ENCODE measurements at regions not wholly inside any gene's neighbourhood (a gene's known extent, or its start where the extent isn't known, plus 50 kb on each side); places are given as distances from the start of the nearest gene placed in this dataset.

DNA sequence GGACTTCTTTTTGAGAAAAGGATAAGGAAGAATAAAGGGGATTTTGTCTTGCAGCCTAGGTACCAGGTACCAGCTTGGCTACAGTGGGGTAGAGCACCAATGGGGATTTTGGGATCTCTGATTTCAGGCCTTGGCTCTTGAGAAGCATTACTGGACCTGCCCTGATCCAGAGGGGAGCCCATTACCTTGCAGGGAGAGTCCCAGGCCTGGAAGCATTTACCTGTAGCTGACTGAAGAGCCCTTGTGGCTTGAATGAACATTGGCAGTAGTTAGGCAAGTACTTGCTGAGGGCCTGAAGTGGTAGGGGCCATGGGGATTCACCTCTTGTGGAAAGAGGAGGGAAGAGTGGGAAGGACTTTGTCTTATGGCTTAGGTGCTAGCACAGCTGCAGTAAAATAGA, 308.2 kb upstream of the FBXO33 start:
- H3K9me3 ChIP-seq (ENCODE audit: control insufficient read depth in 4 of 4, low read length in 3 of 4): no peaks in the 10 kb centered on the region
- H3K27ac ChIP-seq (ENCODE audit: low read depth in 1 of 2, low read length in 2 of 2): no peak overlapping the region
- no peak overlapping the region for H3K9ac ChIP-seq (ENCODE audit: low read depth in 1 of 2, low read length in 2 of 2)
- H3K27me3 ChIP-seq (ENCODE audit: control insufficient read depth in 4 of 4, insufficient read depth in 4 of 4, low read length in 3 of 4): no peaks in the 10 kb centered on the region
- H3K4me3 ChIP-seq (ENCODE audit: low read depth in 1 of 3, low read length in 3 of 3): no peak overlapping the region
- no peaks in the 10 kb centered on the region for H3K36me3 ChIP-seq (ENCODE audit: control insufficient read depth in 4 of 4, insufficient read depth in 3 of 4, low read depth in 1 of 4, low read length in 3 of 4)
- DNase-seq (ENCODE audit: low spot score): no peak
- TF ChIP-seq, protein P1, sequence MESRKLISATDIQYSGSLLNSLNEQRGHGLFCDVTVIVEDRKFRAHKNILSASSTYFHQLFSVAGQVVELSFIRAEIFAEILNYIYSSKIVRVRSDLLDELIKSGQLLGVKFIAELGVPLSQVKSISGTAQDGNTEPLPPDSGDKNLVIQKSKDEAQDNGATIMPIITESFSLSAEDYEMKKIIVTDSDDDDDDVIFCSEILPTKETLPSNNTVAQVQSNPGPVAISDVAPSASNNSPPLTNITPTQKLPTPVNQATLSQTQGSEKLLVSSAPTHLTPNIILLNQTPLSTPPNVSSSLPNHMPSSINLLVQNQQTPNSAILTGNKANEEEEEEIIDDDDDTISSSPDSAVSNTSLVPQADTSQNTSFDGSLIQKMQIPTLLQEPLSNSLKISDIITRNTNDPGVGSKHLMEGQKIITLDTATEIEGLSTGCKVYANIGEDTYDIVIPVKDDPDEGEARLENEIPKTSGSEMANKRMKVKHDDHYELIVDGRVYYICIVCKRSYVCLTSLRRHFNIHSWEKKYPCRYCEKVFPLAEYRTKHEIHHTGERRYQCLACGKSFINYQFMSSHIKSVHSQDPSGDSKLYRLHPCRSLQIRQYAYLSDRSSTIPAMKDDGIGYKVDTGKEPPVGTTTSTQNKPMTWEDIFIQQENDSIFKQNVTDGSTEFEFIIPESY (IDR thresholded peaks at IDR 0.05): no peak
- TF ChIP-seq, protein P2, sequence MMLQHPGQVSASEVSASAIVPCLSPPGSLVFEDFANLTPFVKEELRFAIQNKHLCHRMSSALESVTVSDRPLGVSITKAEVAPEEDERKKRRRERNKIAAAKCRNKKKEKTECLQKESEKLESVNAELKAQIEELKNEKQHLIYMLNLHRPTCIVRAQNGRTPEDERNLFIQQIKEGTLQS (IDR thresholded peaks at IDR 0.05): no peak
- TF ChIP-seq SP1 (IDR thresholded peaks at IDR 0.05) (no peak), FOXA1 (IDR thresholded peaks at IDR 0.05) (no peak), GABPA (IDR thresholded peaks at IDR 0.05 in 1 of 2, conservative IDR thresholded peaks at IDR 0.05 in 1 of 2) (no peak), YY1 (IDR thresholded peaks at IDR 0.05) (no peak), RXRA (IDR thresholded peaks at IDR 0.05) (no peak), NR2F2 (IDR thresholded peaks at IDR 0.05) (no peak), FOXA2 (IDR thresholded peaks at IDR 0.05) (no peak), EGR1 (IDR thresholded peaks at IDR 0.05; ENCODE audit: low read depth in 2 of 2) (no peak), HNF4G (IDR thresholded peaks at IDR 0.05) (no peak), TAF1 (conservative IDR thresholded peaks at IDR 0.05) (no peak), HNF4A (conservative IDR thresholded peaks at IDR 0.05) (no peak)
- TF ChIP-seq, protein P3, sequence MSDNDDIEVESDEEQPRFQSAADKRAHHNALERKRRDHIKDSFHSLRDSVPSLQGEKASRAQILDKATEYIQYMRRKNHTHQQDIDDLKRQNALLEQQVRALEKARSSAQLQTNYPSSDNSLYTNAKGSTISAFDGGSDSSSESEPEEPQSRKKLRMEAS (IDR thresholded peaks at IDR 0.05): no peak
- TF ChIP-seq, protein P4, sequence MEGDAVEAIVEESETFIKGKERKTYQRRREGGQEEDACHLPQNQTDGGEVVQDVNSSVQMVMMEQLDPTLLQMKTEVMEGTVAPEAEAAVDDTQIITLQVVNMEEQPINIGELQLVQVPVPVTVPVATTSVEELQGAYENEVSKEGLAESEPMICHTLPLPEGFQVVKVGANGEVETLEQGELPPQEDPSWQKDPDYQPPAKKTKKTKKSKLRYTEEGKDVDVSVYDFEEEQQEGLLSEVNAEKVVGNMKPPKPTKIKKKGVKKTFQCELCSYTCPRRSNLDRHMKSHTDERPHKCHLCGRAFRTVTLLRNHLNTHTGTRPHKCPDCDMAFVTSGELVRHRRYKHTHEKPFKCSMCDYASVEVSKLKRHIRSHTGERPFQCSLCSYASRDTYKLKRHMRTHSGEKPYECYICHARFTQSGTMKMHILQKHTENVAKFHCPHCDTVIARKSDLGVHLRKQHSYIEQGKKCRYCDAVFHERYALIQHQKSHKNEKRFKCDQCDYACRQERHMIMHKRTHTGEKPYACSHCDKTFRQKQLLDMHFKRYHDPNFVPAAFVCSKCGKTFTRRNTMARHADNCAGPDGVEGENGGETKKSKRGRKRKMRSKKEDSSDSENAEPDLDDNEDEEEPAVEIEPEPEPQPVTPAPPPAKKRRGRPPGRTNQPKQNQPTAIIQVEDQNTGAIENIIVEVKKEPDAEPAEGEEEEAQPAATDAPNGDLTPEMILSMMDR (IDR thresholded peaks at IDR 0.05; ENCODE audit: low read depth, low read length, missing input control): no peak
- H3K4me1 ChIP-seq (ENCODE audit: control insufficient read depth in 4 of 4, insufficient read depth in 4 of 4, low read length in 3 of 4): no peaks in the 10 kb centered on the region

DNA sequence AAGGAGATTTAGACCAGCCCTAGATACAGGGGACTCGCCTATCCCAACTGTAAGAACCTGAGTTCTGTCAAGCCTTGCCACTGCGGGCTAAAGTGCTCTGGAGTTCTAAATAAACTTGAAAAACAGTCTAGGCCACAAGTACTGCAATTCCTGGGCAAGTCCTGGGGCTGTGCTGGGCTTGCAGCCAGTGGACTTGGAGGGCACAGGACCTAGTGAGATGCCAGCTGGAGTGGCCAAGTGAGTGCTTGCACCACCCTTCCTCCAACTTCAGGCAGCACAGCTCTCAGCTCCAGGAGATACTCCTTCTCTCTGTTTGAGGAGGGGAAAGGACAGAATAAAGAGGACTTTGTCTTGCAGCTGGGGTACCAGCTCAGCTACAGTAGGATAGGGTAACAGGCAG, 307.6 kb upstream of the FBXO33 start:
- TF ChIP-seq RXRA (IDR thresholded peaks at IDR 0.05): no peak
- no peak for TF ChIP-seq RAD21 (IDR thresholded peaks at IDR 0.05)
- TF ChIP-seq, protein P2 (IDR thresholded peaks at IDR 0.05): no peak
- TF ChIP-seq, protein P5, sequence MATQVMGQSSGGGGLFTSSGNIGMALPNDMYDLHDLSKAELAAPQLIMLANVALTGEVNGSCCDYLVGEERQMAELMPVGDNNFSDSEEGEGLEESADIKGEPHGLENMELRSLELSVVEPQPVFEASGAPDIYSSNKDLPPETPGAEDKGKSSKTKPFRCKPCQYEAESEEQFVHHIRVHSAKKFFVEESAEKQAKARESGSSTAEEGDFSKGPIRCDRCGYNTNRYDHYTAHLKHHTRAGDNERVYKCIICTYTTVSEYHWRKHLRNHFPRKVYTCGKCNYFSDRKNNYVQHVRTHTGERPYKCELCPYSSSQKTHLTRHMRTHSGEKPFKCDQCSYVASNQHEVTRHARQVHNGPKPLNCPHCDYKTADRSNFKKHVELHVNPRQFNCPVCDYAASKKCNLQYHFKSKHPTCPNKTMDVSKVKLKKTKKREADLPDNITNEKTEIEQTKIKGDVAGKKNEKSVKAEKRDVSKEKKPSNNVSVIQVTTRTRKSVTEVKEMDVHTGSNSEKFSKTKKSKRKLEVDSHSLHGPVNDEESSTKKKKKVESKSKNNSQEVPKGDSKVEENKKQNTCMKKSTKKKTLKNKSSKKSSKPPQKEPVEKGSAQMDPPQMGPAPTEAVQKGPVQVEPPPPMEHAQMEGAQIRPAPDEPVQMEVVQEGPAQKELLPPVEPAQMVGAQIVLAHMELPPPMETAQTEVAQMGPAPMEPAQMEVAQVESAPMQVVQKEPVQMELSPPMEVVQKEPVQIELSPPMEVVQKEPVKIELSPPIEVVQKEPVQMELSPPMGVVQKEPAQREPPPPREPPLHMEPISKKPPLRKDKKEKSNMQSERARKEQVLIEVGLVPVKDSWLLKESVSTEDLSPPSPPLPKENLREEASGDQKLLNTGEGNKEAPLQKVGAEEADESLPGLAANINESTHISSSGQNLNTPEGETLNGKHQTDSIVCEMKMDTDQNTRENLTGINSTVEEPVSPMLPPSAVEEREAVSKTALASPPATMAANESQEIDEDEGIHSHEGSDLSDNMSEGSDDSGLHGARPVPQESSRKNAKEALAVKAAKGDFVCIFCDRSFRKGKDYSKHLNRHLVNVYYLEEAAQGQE (IDR thresholded peaks at IDR 0.05): no peak
- TF ChIP-seq YY1 (IDR thresholded peaks at IDR 0.05): no peak
- TF ChIP-seq GABPA (IDR thresholded peaks at IDR 0.05 in 1 of 2, conservative IDR thresholded peaks at IDR 0.05 in 1 of 2): no peak
- no peak for TF ChIP-seq JUND (IDR thresholded peaks at IDR 0.05)
- Histone ChIP-seq H3K27ac (ENCODE audit: low read depth in 1 of 2, low read length in 2 of 2) (no peak overlapping the region), H3K4me1 (ENCODE audit: control insufficient read depth in 4 of 4, insufficient read depth in 4 of 4, low read length in 3 of 4) (no peaks in the 10 kb centered on the region), H3K4me3 (ENCODE audit: low read depth in 1 of 3, low read length in 3 of 3) (no peak overlapping the region), H3K9ac (ENCODE audit: low read depth in 1 of 2, low read length in 2 of 2) (no peak overlapping the region), H3K9me3 (ENCODE audit: control insufficient read depth in 4 of 4, low read length in 3 of 4) (no peaks in the 10 kb centered on the region), H3K27me3 (ENCODE audit: control insufficient read depth in 4 of 4, insufficient read depth in 4 of 4, low read length in 3 of 4) (no peaks in the 10 kb centered on the region), H3K36me3 (ENCODE audit: control insufficient read depth in 4 of 4, insufficient read depth in 3 of 4, low read depth in 1 of 4, low read length in 3 of 4) (no peaks in the 10 kb centered on the region)
- WGBS: 92% methylated on average over 2 of the region's 2 CpGs
- DNase-seq (ENCODE audit: low spot score): no peak
